Liver (tissue), 8 donors: ENCODE measurements at regions not wholly inside any gene's neighbourhood (a gene's known extent, or its start where the extent isn't known, plus 50 kb on each side); places are given as distances from the start of the nearest gene placed in this dataset.

ENCODE experiments used
- DNase-seq: peaks from one replicate; pipeline ENCODE4 v3.0.0-alpha.2; 2017; ENCODE audit warnings: low spot score
- H3K27ac ChIP-seq, 2 donors: one replicate each; pipeline ENCODE4 v1.7.0; 2013; ENCODE audit warnings: inconsistent platforms in 2 of 2, low read length in 2 of 2, control low read depth in 1 of 2, low read depth in 1 of 2, mild to moderate bottlenecking in 1 of 2
- H3K27me3 ChIP-seq, 4 donors: one replicate each; pipeline versions ENCODE4 v1.6.1 to v1.7.0; 2013; ENCODE audit warnings: low read length in 3 of 4, inconsistent platforms in 1 of 4, mild to moderate bottlenecking in 1 of 4, moderate library complexity in 1 of 4; ENCODE audit not compliant: control insufficient read depth in 4 of 4, insufficient read depth in 4 of 4
- H3K36me3 ChIP-seq, 4 donors: one replicate each; pipeline versions ENCODE4 v1.6.1 to v1.7.0; 2013; ENCODE audit warnings: low read length in 3 of 4, mild to moderate bottlenecking in 3 of 4, low read depth in 1 of 4, moderate library complexity in 1 of 4; ENCODE audit not compliant: control insufficient read depth in 4 of 4, insufficient read depth in 3 of 4
- H3K4me1 ChIP-seq, 4 donors: one replicate each; pipeline versions ENCODE4 v1.6.1 to v1.7.0; 2013; ENCODE audit warnings: low read length in 3 of 4, mild to moderate bottlenecking in 3 of 4, moderate library complexity in 1 of 4; ENCODE audit not compliant: control insufficient read depth in 4 of 4, insufficient read depth in 4 of 4
- H3K4me3 ChIP-seq, 3 donors: one replicate each; pipeline versions ENCODE4 v1.6.1 to v1.7.0; 2013; ENCODE audit warnings: low read length in 3 of 3, control low read depth in 1 of 3, low read depth in 1 of 3, mild to moderate bottlenecking in 1 of 3
- H3K9ac ChIP-seq, 2 donors: one replicate each; pipeline ENCODE4 v1.7.0; 2013; ENCODE audit warnings: low read length in 2 of 2, mild to moderate bottlenecking in 2 of 2, moderate library complexity in 2 of 2, control low read depth in 1 of 2, low read depth in 1 of 2
- H3K9me3 ChIP-seq, 4 donors: one replicate each; pipeline versions ENCODE4 v1.6.1 to v1.7.0; 2013; ENCODE audit warnings: low read length in 3 of 4; ENCODE audit not compliant: control insufficient read depth in 4 of 4
- ATF3 ChIP-seq: IDR thresholded peaks from 2 replicates; pipeline ENCODE4 v1.6.1; 2016; ENCODE audit warnings: antibody characterized with exemption
- CTCF ChIP-seq: fragments of 150-350 bp; IDR thresholded peaks from 2 replicates; pipeline ENCODE4 v1.5.1; 2017; ENCODE audit warnings: improper control_type of control experiment, low read depth, low read length; ENCODE audit not compliant: missing input control
- EGR1 ChIP-seq, 2 donors: IDR thresholded peaks; 2 replicates each; pipeline ENCODE4 v1.6.1; 2016 to 2018; ENCODE audit warnings: antibody characterized with exemption in 2 of 2, low read depth in 2 of 2
- FOXA1 ChIP-seq: IDR thresholded peaks from 2 replicates; pipeline ENCODE4 v1.6.1; 2016; ENCODE audit warnings: antibody characterized with exemption
- FOXA2 ChIP-seq: IDR thresholded peaks from 2 replicates; pipeline ENCODE4 v1.6.1; 2016; ENCODE audit warnings: antibody characterized with exemption
- GABPA ChIP-seq, 2 donors: IDR thresholded peaks in 1 of 2; conservative IDR thresholded peaks in 1 of 2; 2 replicates each; pipeline ENCODE4 v1.6.1; 2016; ENCODE audit warnings: antibody characterized with exemption in 2 of 2, mild to moderate bottlenecking in 1 of 2, moderate library complexity in 1 of 2
- HNF4A ChIP-seq, 2 donors: conservative IDR thresholded peaks; 2 replicates each; pipeline ENCODE4 v1.6.1; 2016; ENCODE audit warnings: antibody characterized with exemption in 2 of 2, mild to moderate bottlenecking in 2 of 2
- HNF4G ChIP-seq: IDR thresholded peaks from 2 replicates; pipeline ENCODE4 v1.6.1; 2016; ENCODE audit warnings: antibody characterized with exemption
- JUND ChIP-seq, 2 donors: IDR thresholded peaks; 2 replicates each; pipeline ENCODE4 v1.6.1; 2016; ENCODE audit warnings: antibody characterized with exemption in 2 of 2
- MAX ChIP-seq: IDR thresholded peaks from 2 replicates; pipeline ENCODE4 v1.6.1; 2016; ENCODE audit warnings: antibody characterized with exemption
- NR2F2 ChIP-seq: IDR thresholded peaks from 2 replicates; pipeline ENCODE4 v1.6.1; 2016; ENCODE audit warnings: antibody characterized with exemption
- RAD21 ChIP-seq, 2 donors: IDR thresholded peaks; 2 replicates each; pipeline ENCODE4 v1.6.1; 2016; ENCODE audit warnings: antibody characterized with exemption in 2 of 2, mild to moderate bottlenecking in 2 of 2
- REST ChIP-seq: IDR thresholded peaks from 2 replicates; pipeline ENCODE4 v1.6.1; 2016; ENCODE audit warnings: antibody characterized with exemption, mild to moderate bottlenecking
- RXRA ChIP-seq, 2 donors: IDR thresholded peaks; 2 replicates each; pipeline ENCODE4 v1.6.1; 2017 to 2018; ENCODE audit warnings: antibody characterized with exemption in 2 of 2, mild to moderate bottlenecking in 1 of 2
- SP1 ChIP-seq: IDR thresholded peaks from 2 replicates; pipeline ENCODE4 v1.6.1; 2018; ENCODE audit warnings: antibody characterized with exemption, mild to moderate bottlenecking
- TAF1 ChIP-seq: conservative IDR thresholded peaks from 2 replicates; pipeline ENCODE4 v1.6.1; 2016; ENCODE audit warnings: antibody characterized with exemption, mild to moderate bottlenecking
- YY1 ChIP-seq: IDR thresholded peaks from 2 replicates; pipeline ENCODE4 v1.6.1; 2016; ENCODE audit warnings: antibody characterized with exemption, mild to moderate bottlenecking
- ZBTB33 ChIP-seq: IDR thresholded peaks from 2 replicates; pipeline ENCODE4 v1.6.1; 2016; ENCODE audit warnings: antibody characterized with exemption
- WGBS: extraction: QIAGEN DNeasy Blood & Tissue Kit; methylation state at CpG from one replicate; pipeline ENCODE4 v1.1.7; 2013; 5-methylcytosine and 5-hydroxymethylcytosine counted together
- donor health status: healthy.
- donor health status: healthy.
- donor health status: healthy.
- donor health status: healthy.
- donor health status: healthy.

- Histone ChIP-seq H3K9me3 (no peaks in the 10 kb centered on the region), H3K27me3 (no peaks in the 10 kb centered on the region), H3K9ac (no peak overlapping the region), H3K4me1 (no peaks in the 10 kb centered on the region), H3K4me3 (no peak overlapping the region), H3K36me3 (no peaks in the 10 kb centered on the region), H3K27ac (no peak overlapping the region)
- TF ChIP-seq NR2F2 (no peak), ZBTB33 (no peak), EGR1 (IDR thresholded peaks at IDR 0.05; ENCODE audit: low read depth in 2 of 2) (no peak), GABPA (IDR thresholded peaks at IDR 0.05 in 1 of 2, conservative IDR thresholded peaks at IDR 0.05 in 1 of 2) (no peak), SP1 (no peak), REST (no peak), JUND (IDR thresholded peaks at IDR 0.05) (no peak), CTCF (no peak), RAD21 (IDR thresholded peaks at IDR 0.05) (no peak), RXRA (IDR thresholded peaks at IDR 0.05) (no peak), FOXA1 (no peak), MAX (no peak), YY1 (no peak), TAF1 (no peak), ATF3 (no peak), HNF4G (no peak), HNF4A (conservative IDR thresholded peaks at IDR 0.05) (no peak), FOXA2 (no peak)
- DNase-seq: no peak
- WGBS: 65% methylated on average over 4 of the region's 4 CpGs
Measured at GRCh38 chr15:95923792-95924191, 406.7 kb upstream of the NR2F2 start.

GRCh38 chr15:95928822-95929221 lies 401.7 kb upstream of the NR2F2 start:
- H3K27me3 ChIP-seq: no peaks in the 10 kb centered on the region
- H3K36me3 ChIP-seq: no peaks in the 10 kb centered on the region
- no peak overlapping the region for H3K9ac ChIP-seq
- DNase-seq: no peak
- H3K9me3 ChIP-seq: no peaks in the 10 kb centered on the region
- WGBS: 88% methylated on average over 3 of the region's 3 CpGs
- H3K4me1 ChIP-seq: peaks cover 0 to 1% (median 0%) of the 10 kb centered on the region in 4 donors
- H3K4me3 ChIP-seq: no peak overlapping the region
- TF ChIP-seq JUND (IDR thresholded peaks at IDR 0.05): no peak
- no peak for TF ChIP-seq CTCF
- TF ChIP-seq REST: no peak
- H3K27ac ChIP-seq: no peak overlapping the region
